Prostate gland (tissue), 2 donors: ENCODE measurements at regions not wholly inside any gene's neighbourhood (a gene's known extent, or its start where the extent isn't known, plus 50 kb on each side); places are given as distances from the start of the nearest gene placed in this dataset.

Experiments used
- DNase-seq: peaks from one replicate; pipeline ENCODE4 v3.0.0-alpha.2; 2019; ENCODE audit warnings: low spot score
- H3K27ac ChIP-seq, 2 donors: fragments of 200-600 bp; sonication (generic); 2 replicates each; pipeline ENCODE4 v1.5.1; 2017 to 2019
- H3K27me3 ChIP-seq: fragments of 200-600 bp; sonication (generic); replicated peaks from 2 replicates; pipeline ENCODE4 v1.5.1; 2019; ENCODE audit not compliant: insufficient read depth
- H3K36me3 ChIP-seq, 2 donors: fragments of 200-600 bp; sonication (generic); 1 replicate in 1 of 2; 2 replicates in 1 of 2; pipeline versions ENCODE4 v1.5.1 to v1.8.1; 2017 to 2019
- H3K4me1 ChIP-seq: fragments of 200-600 bp; sonication (generic); replicated peaks from 2 replicates; pipeline ENCODE4 v1.5.1; 2019
- H3K4me3 ChIP-seq, 2 donors: fragments of 200-600 bp; sonication (generic); 2 replicates each; pipeline ENCODE4 v1.5.1; 2017 to 2019
- H3K9me3 ChIP-seq: fragments of 200-600 bp; sonication (generic); 2 replicates; pipeline ENCODE4 v1.5.1; 2017
- CTCF ChIP-seq, 4 experiments: fragments of 200-600 bp in 2 of 4; fragments of 450-650 bp in 2 of 4; sonication (generic) in 2 of 4; IDR thresholded peaks; 1 replicate in 3 of 4; 2 replicates in 1 of 4; pipeline ENCODE4 v1.5.1; 2016 to 2019; ENCODE audit warnings: antibody characterized with exemption in 4 of 4, mild to moderate bottlenecking in 2 of 4, moderate library complexity in 2 of 4
- POLR2A ChIP-seq: fragments of 450-650 bp; IDR thresholded peaks from one replicate; pipeline ENCODE4 v1.6.1; 2016; ENCODE audit warnings: antibody characterized with exemption, mild to moderate bottlenecking
- POLR2AphosphoS5 ChIP-seq: sonication (generic); formaldehyde crosslinking; IDR thresholded peaks from one replicate; pipeline ENCODE4 v1.6.1; 2017; ENCODE audit warnings: antibody characterized with exemption
- WGBS: methylation state at CpG from one replicate; pipeline ENCODE4 v1.1.5; 2018; 5-methylcytosine and 5-hydroxymethylcytosine counted together
- intact Hi-C: fragments of 100-400 bp; cut with DNase I; formaldehyde crosslinking; loops from one replicate; pipeline ENCODE4 v1.14.2; 2022

- no peak overlapping the region for H3K4me3 ChIP-seq
- no peaks in the 10 kb centered on the region for H3K36me3 ChIP-seq
- intact Hi-C loops: no loop called here
- H3K27ac ChIP-seq: no peak overlapping the region
- no peak for DNase-seq
- no peaks in the 10 kb centered on the region for H3K27me3 ChIP-seq
- TF ChIP-seq POLR2A (no peak), POLR2AphosphoS5 (no peak), CTCF (IDR thresholded peaks at IDR 0.05) (no peak)
- H3K4me1 ChIP-seq: no peaks in the 10 kb centered on the region
- 47% methylated on average over 2 of the region's 2 CpGs for WGBS
- no peaks in the 10 kb centered on the region for H3K9me3 ChIP-seq
These were observed 309.0 kb upstream of the IRX3 start for GRCh38 chr16:54595621-54596020.

DNA sequence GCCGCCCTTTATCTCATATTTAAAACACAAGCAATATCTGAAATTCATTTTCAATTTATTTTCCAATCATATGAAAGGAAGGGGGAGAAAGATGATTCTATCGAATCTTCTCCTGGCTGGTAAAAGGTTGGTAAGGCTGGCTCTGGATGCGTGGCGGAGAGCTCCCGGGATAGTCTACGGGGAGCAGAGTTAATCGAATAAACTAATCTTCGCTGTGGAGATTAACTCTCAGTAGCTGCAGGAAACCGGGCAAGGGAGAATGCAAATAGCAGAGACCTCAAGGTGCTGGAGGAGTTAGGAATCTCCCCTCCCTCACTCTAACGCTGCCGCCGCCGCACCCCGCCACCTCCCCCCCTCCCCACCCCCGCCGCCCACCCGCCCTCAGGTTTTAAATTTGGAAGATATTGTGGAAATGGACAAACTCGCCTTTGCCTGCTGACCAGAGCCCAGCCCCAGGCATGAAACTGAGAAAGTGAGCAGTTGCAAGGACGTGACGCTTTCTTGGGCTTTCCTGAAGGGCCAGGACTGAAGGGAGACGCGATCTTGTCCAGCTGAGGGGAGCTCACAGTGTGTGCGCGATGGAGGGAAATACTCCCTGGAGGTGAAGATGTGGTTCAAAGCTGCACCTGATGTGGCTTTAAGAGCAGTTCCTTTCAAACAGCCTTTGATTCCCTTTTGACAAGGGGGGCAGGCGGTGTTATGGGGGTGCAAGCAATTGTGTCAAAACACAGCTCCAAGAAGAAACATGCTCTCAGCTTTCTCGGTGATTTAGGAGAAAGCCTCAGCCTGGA lies 308.2 kb upstream of the IRX3 start:
- WGBS: 24% methylated on average over 26 of the region's 26 CpGs
- Histone ChIP-seq H3K27me3 (no peaks in the 10 kb centered on the region), H3K9me3 (no peaks in the 10 kb centered on the region), H3K4me1 (no peaks in the 10 kb centered on the region), H3K36me3 (no peaks in the 10 kb centered on the region), H3K27ac (no peak overlapping the region), H3K4me3 (no peak overlapping the region)
- no peak for TF ChIP-seq CTCF (IDR thresholded peaks at IDR 0.05)
- no peak for TF ChIP-seq POLR2AphosphoS5
- TF ChIP-seq POLR2A: no peak
- intact Hi-C loops: no loop called here
- no peak for DNase-seq

DNA sequence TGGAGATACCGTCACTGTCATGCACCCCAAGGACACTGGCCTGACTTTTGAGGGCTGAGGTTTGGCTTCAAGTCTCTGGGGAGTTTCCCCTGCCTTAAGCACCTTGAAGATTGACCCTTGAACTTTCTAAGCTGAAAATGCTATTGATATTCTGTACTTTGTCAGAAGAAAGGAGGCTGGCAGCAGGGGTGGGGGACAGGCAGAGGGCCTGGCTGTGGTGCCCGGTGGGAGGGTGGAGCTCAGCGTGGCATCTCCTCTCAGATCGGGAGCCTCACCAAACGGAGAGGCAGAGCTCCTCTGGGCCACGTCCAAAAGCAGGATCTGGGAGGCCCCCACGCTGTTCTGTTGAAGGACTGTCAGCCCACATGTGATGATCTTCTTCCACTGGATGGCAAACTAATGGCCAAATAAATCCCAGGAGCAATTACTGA lies 305.2 kb upstream of the IRX3 start:
- no peaks in the 10 kb centered on the region for H3K27me3 ChIP-seq
- TF ChIP-seq CTCF (IDR thresholded peaks at IDR 0.05): no peak
- TF ChIP-seq POLR2AphosphoS5: no peak
- TF ChIP-seq POLR2A: no peak
- intact Hi-C loops: no loop called here

DNA sequence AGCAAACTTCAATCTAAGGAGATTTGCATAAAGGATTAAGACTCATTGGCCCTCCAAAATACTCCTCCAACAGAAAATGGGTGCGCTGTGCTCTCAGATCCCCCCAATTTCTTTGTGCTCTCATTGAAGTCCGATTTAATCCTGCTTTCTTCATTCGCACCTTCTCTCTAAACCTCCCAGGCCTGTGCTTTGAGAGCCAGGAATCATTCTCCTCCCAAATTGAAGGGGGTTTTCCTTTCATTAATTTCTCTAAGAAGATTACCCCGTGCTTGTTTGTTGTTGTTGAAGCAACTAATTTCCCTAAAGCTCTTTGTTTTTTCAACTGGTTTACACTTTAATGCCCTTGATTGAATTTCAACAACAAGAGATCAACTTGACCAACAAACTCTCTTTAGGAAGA lies 304.2 kb upstream of the IRX3 start:
- intact Hi-C loops: no loop called here

More for the DNA sequence above, 305.2 kb upstream of the IRX3 start:
- Histone ChIP-seq H3K4me3 (no peak overlapping the region), H3K36me3 (no peaks in the 10 kb centered on the region), H3K9me3 (no peaks in the 10 kb centered on the region), H3K27ac (no peak overlapping the region), H3K4me1 (no peaks in the 10 kb centered on the region)
- WGBS: 52% methylated on average over 7 of the region's 7 CpGs
- no peak for DNase-seq

More for the DNA sequence above, 304.2 kb upstream of the IRX3 start:
- no peaks in the 10 kb centered on the region for H3K27me3 ChIP-seq
- WGBS: 87% methylated on average over 4 of the region's 4 CpGs
- H3K4me3 ChIP-seq: no peak overlapping the region
- H3K27ac ChIP-seq: no peak overlapping the region
- TF ChIP-seq POLR2A: no peak
- TF ChIP-seq POLR2AphosphoS5: no peak
- TF ChIP-seq CTCF (IDR thresholded peaks at IDR 0.05): no peak
- H3K9me3 ChIP-seq: no peaks in the 10 kb centered on the region
- DNase-seq: no peak
- no peaks in the 10 kb centered on the region for H3K4me1 ChIP-seq
- H3K36me3 ChIP-seq: no peaks in the 10 kb centered on the region
